ENCODE measurements at regions not wholly inside any gene's neighbourhood (a gene's known extent, or its start where the extent isn't known, plus 50 kb on each side); places are given as distances from the start of the nearest gene placed in this dataset.

- no peaks in the 10 kb centered on the region for H4K20me1 ChIP-seq (ENCODE audit: insufficient read depth, low read length)
- no peaks in the 10 kb centered on the region for H3K36me3 ChIP-seq (ENCODE audit: insufficient read depth, low read length)
- no peaks in the 10 kb centered on the region for H3K9me2 ChIP-seq (ENCODE audit: insufficient read depth, low read length)
- H3K9me3 ChIP-seq (ENCODE audit: low read length): no peaks in the 10 kb centered on the region
- BruUV-seq (replicated peaks): no TSS peak
- POLR2A ChIA-PET: interaction anchor here (0.7 to 1.0 kb wide), 2 partner anchors 10 to 47 kb away, joined by 3 read pairs; no protein-coding TSS in a partner anchor
- no peak overlapping the region for H3K27ac ChIP-seq (ENCODE audit: low read depth, low read length, poor library complexity, severe bottlenecking)
- no peak for DNase-seq (ENCODE audit: low spot score)
- CTCF ChIA-PET (ENCODE audit: unreplicated experiment): no interaction called here
- H3K4me3 ChIP-seq (ENCODE audit: low read depth, low read length, poor library complexity, severe bottlenecking): no peak overlapping the region
- no peaks in the 10 kb centered on the region for H3K4me1 ChIP-seq (ENCODE audit: insufficient read depth, low read length, poor library complexity, severe bottlenecking)
- H3K4me2 ChIP-seq (ENCODE audit: low read length): no peak overlapping the region
- intact Hi-C loops (cut with micrococcal nuclease; ENCODE audit: unreplicated experiment): no loop called here
- TF ChIP-seq CTCF (conservative IDR thresholded peaks at IDR 0.05; ENCODE audit: low read length) (no peak), EZH2phosphoT487 (IDR thresholded peaks at IDR 0.05; ENCODE audit: borderline replicate concordance, low read depth, low read length) (no peak)
- no peak overlapping the region for H2AFZ ChIP-seq (ENCODE audit: low read length)
- no peaks in the 10 kb centered on the region for H3K79me2 ChIP-seq (ENCODE audit: insufficient read depth, low read depth, low read length)
Measured at GRCh38 chr12:13724136-13724535, 257.3 kb downstream of the GRIN2B start.

- TF ChIP-seq CTCF (conservative IDR thresholded peaks at IDR 0.05; ENCODE audit: low read length) (no peak), EZH2phosphoT487 (IDR thresholded peaks at IDR 0.05; ENCODE audit: borderline replicate concordance, low read depth, low read length) (no peak)
- H3K9me3 ChIP-seq (ENCODE audit: low read length): no peaks in the 10 kb centered on the region
- no peaks in the 10 kb centered on the region for H3K4me1 ChIP-seq (ENCODE audit: insufficient read depth, low read length, poor library complexity, severe bottlenecking)
- H3K4me3 ChIP-seq (ENCODE audit: low read depth, low read length, poor library complexity, severe bottlenecking): no peak overlapping the region
- POLR2A ChIA-PET: interaction anchor here (0.5 to 1.4 kb wide), 3 partner anchors 22 to 31 kb away, joined by 3 to 4 read pairs (median 4); no protein-coding TSS in a partner anchor
- no peak for DNase-seq (ENCODE audit: low spot score)
- H3K27ac ChIP-seq (ENCODE audit: low read depth, low read length, poor library complexity, severe bottlenecking): no peak overlapping the region
- H2AFZ ChIP-seq (ENCODE audit: low read length): no peak overlapping the region
- H3K4me2 ChIP-seq (ENCODE audit: low read length): no peak overlapping the region
- no peaks in the 10 kb centered on the region for H4K20me1 ChIP-seq (ENCODE audit: insufficient read depth, low read length)
- no peaks in the 10 kb centered on the region for H3K9me2 ChIP-seq (ENCODE audit: insufficient read depth, low read length)
- CTCF ChIA-PET (ENCODE audit: unreplicated experiment): no interaction called here
- intact Hi-C loops (cut with micrococcal nuclease; ENCODE audit: unreplicated experiment): no loop called here
- BruUV-seq (replicated peaks): no TSS peak
- no peaks in the 10 kb centered on the region for H3K36me3 ChIP-seq (ENCODE audit: insufficient read depth, low read length)
- no peaks in the 10 kb centered on the region for H3K79me2 ChIP-seq (ENCODE audit: insufficient read depth, low read depth, low read length)
Measured at GRCh38 chr12:13719986-13720385, 261.4 kb downstream of the GRIN2B start.

DNA sequence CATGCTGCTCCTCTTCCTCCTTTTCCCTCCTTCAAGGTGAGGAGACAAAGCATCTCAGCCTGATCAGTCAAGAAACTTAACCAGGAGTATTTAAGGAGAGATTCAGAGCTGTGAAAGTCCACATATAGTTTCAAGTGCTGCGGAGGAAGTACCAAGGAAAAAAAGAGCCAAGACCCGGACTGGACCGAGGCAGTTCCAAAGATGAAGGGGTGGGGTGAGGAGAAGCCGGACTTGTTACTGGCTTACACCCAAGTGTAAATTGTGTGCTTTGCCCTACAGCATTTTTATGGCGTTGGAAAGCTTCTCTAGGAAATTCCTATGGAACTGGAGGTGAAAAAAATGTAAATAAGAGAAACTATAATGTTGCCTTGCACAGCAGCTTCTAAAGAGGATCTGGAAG, 263.1 kb downstream of the GRIN2B start:
- Histone ChIP-seq H3K4me1 (ENCODE audit: insufficient read depth, low read length, poor library complexity, severe bottlenecking) (no peaks in the 10 kb centered on the region), H3K27ac (ENCODE audit: low read depth, low read length, poor library complexity, severe bottlenecking) (no peak overlapping the region), H4K20me1 (ENCODE audit: insufficient read depth, low read length) (no peaks in the 10 kb centered on the region), H3K4me2 (ENCODE audit: low read length) (no peak overlapping the region), H3K36me3 (ENCODE audit: insufficient read depth, low read length) (no peaks in the 10 kb centered on the region), H3K4me3 (ENCODE audit: low read depth, low read length, poor library complexity, severe bottlenecking) (no peak overlapping the region), H3K9me3 (ENCODE audit: low read length) (no peaks in the 10 kb centered on the region), H3K9me2 (ENCODE audit: insufficient read depth, low read length) (no peaks in the 10 kb centered on the region), H2AFZ (ENCODE audit: low read length) (no peak overlapping the region), H3K79me2 (ENCODE audit: insufficient read depth, low read depth, low read length) (no peaks in the 10 kb centered on the region)
- no peak for TF ChIP-seq EZH2phosphoT487 (IDR thresholded peaks at IDR 0.05; ENCODE audit: borderline replicate concordance, low read depth, low read length)
- TF ChIP-seq CTCF (conservative IDR thresholded peaks at IDR 0.05; ENCODE audit: low read length): no peak
- POLR2A ChIA-PET: interaction anchor here (0.6 to 1.4 kb wide), 2 partner anchors 30 to 210 kb away, joined by 3 to 4 read pairs; no protein-coding TSS in a partner anchor
- BruUV-seq (replicated peaks): no TSS peak
- no peak for DNase-seq (ENCODE audit: low spot score)
- CTCF ChIA-PET (ENCODE audit: unreplicated experiment): no interaction called here
- intact Hi-C loops (cut with micrococcal nuclease; ENCODE audit: unreplicated experiment): no loop called here
